Liver (tissue), 8 donors: ENCODE measurements at regions not wholly inside any gene's neighbourhood (a gene's known extent, or its start where the extent isn't known, plus 50 kb on each side); places are given as distances from the start of the nearest gene placed in this dataset.

Experiments used
- DNase-seq: peaks from one replicate; pipeline ENCODE4 v3.0.0-alpha.2; 2017; ENCODE audit warnings: low spot score
- H3K27ac ChIP-seq, 2 donors: one replicate each; pipeline ENCODE4 v1.7.0; 2013; ENCODE audit warnings: inconsistent platforms in 2 of 2, low read length in 2 of 2, control low read depth in 1 of 2, low read depth in 1 of 2, mild to moderate bottlenecking in 1 of 2
- H3K27me3 ChIP-seq, 4 donors: one replicate each; pipeline versions ENCODE4 v1.6.1 to v1.7.0; 2013; ENCODE audit warnings: low read length in 3 of 4, inconsistent platforms in 1 of 4, mild to moderate bottlenecking in 1 of 4, moderate library complexity in 1 of 4; ENCODE audit not compliant: control insufficient read depth in 4 of 4, insufficient read depth in 4 of 4
- H3K36me3 ChIP-seq, 4 donors: one replicate each; pipeline versions ENCODE4 v1.6.1 to v1.7.0; 2013; ENCODE audit warnings: low read length in 3 of 4, mild to moderate bottlenecking in 3 of 4, low read depth in 1 of 4, moderate library complexity in 1 of 4; ENCODE audit not compliant: control insufficient read depth in 4 of 4, insufficient read depth in 3 of 4
- H3K4me1 ChIP-seq, 4 donors: one replicate each; pipeline versions ENCODE4 v1.6.1 to v1.7.0; 2013; ENCODE audit warnings: low read length in 3 of 4, mild to moderate bottlenecking in 3 of 4, moderate library complexity in 1 of 4; ENCODE audit not compliant: control insufficient read depth in 4 of 4, insufficient read depth in 4 of 4
- H3K4me3 ChIP-seq, 3 donors: one replicate each; pipeline versions ENCODE4 v1.6.1 to v1.7.0; 2013; ENCODE audit warnings: low read length in 3 of 3, control low read depth in 1 of 3, low read depth in 1 of 3, mild to moderate bottlenecking in 1 of 3
- H3K9ac ChIP-seq, 2 donors: one replicate each; pipeline ENCODE4 v1.7.0; 2013; ENCODE audit warnings: low read length in 2 of 2, mild to moderate bottlenecking in 2 of 2, moderate library complexity in 2 of 2, control low read depth in 1 of 2, low read depth in 1 of 2
- H3K9me3 ChIP-seq, 4 donors: one replicate each; pipeline versions ENCODE4 v1.6.1 to v1.7.0; 2013; ENCODE audit warnings: low read length in 3 of 4; ENCODE audit not compliant: control insufficient read depth in 4 of 4
- CTCF ChIP-seq: fragments of 150-350 bp; IDR thresholded peaks from 2 replicates; pipeline ENCODE4 v1.5.1; 2017; ENCODE audit warnings: improper control_type of control experiment, low read depth, low read length; ENCODE audit not compliant: missing input control
- EGR1 ChIP-seq, 2 donors: IDR thresholded peaks; 2 replicates each; pipeline ENCODE4 v1.6.1; 2016 to 2018; ENCODE audit warnings: antibody characterized with exemption in 2 of 2, low read depth in 2 of 2
- FOXA1 ChIP-seq: IDR thresholded peaks from 2 replicates; pipeline ENCODE4 v1.6.1; 2016; ENCODE audit warnings: antibody characterized with exemption
- FOXA2 ChIP-seq: IDR thresholded peaks from 2 replicates; pipeline ENCODE4 v1.6.1; 2016; ENCODE audit warnings: antibody characterized with exemption
- GABPA ChIP-seq, 2 donors: IDR thresholded peaks in 1 of 2; conservative IDR thresholded peaks in 1 of 2; 2 replicates each; pipeline ENCODE4 v1.6.1; 2016; ENCODE audit warnings: antibody characterized with exemption in 2 of 2, mild to moderate bottlenecking in 1 of 2, moderate library complexity in 1 of 2
- HNF4A ChIP-seq, 2 donors: conservative IDR thresholded peaks; 2 replicates each; pipeline ENCODE4 v1.6.1; 2016; ENCODE audit warnings: antibody characterized with exemption in 2 of 2, mild to moderate bottlenecking in 2 of 2
- JUND ChIP-seq, 2 donors: IDR thresholded peaks; 2 replicates each; pipeline ENCODE4 v1.6.1; 2016; ENCODE audit warnings: antibody characterized with exemption in 2 of 2
- MAX ChIP-seq: IDR thresholded peaks from 2 replicates; pipeline ENCODE4 v1.6.1; 2016; ENCODE audit warnings: antibody characterized with exemption
- NR2F2 ChIP-seq: IDR thresholded peaks from 2 replicates; pipeline ENCODE4 v1.6.1; 2016; ENCODE audit warnings: antibody characterized with exemption
- RAD21 ChIP-seq, 2 donors: IDR thresholded peaks; 2 replicates each; pipeline ENCODE4 v1.6.1; 2016; ENCODE audit warnings: antibody characterized with exemption in 2 of 2, mild to moderate bottlenecking in 2 of 2
- RXRA ChIP-seq, 2 donors: IDR thresholded peaks; 2 replicates each; pipeline ENCODE4 v1.6.1; 2017 to 2018; ENCODE audit warnings: antibody characterized with exemption in 2 of 2, mild to moderate bottlenecking in 1 of 2
- SP1 ChIP-seq: IDR thresholded peaks from 2 replicates; pipeline ENCODE4 v1.6.1; 2018; ENCODE audit warnings: antibody characterized with exemption, mild to moderate bottlenecking
- TAF1 ChIP-seq: conservative IDR thresholded peaks from 2 replicates; pipeline ENCODE4 v1.6.1; 2016; ENCODE audit warnings: antibody characterized with exemption, mild to moderate bottlenecking
- YY1 ChIP-seq: IDR thresholded peaks from 2 replicates; pipeline ENCODE4 v1.6.1; 2016; ENCODE audit warnings: antibody characterized with exemption, mild to moderate bottlenecking
- ZBTB33 ChIP-seq: IDR thresholded peaks from 2 replicates; pipeline ENCODE4 v1.6.1; 2016; ENCODE audit warnings: antibody characterized with exemption
- WGBS: extraction: QIAGEN DNeasy Blood & Tissue Kit; methylation state at CpG from one replicate; pipeline ENCODE4 v1.1.7; 2013; 5-methylcytosine and 5-hydroxymethylcytosine counted together
- donor health status: healthy.
- donor health status: healthy.
- donor health status: healthy.
- donor health status: healthy.
- donor health status: healthy.

GRCh38 chr11:15757048-15757698 lies 599.2 kb downstream of the SOX6 start:
- Histone ChIP-seq H3K27me3 (no peaks in the 10 kb centered on the region), H3K36me3 (no peaks in the 10 kb centered on the region), H3K4me1 (no peaks in the 10 kb centered on the region), H3K9me3 (peaks cover 0 to 4% (median 0%) of the 10 kb centered on the region in 4 donors), H3K9ac (no peak overlapping the region), H3K27ac (no peak overlapping the region), H3K4me3 (no peak overlapping the region)
- DNase-seq, result no peak
- TF ChIP-seq FOXA2, result no peak
- no peak for TF ChIP-seq HNF4A (conservative IDR thresholded peaks at IDR 0.05)
- no peak for TF ChIP-seq YY1
- no peak for TF ChIP-seq NR2F2
- TF ChIP-seq MAX, result no peak
- TF ChIP-seq FOXA1, result no peak
- TF ChIP-seq RXRA (IDR thresholded peaks at IDR 0.05), result no peak
- no peak for TF ChIP-seq TAF1
- no peak for TF ChIP-seq GABPA (IDR thresholded peaks at IDR 0.05 in 1 of 2, conservative IDR thresholded peaks at IDR 0.05 in 1 of 2)
- no peak for TF ChIP-seq ZBTB33
- WGBS, result 87% methylated on average over 16 of the region's 16 CpGs

GRCh38 chr11:15758857-15759465 lies 597.4 kb downstream of the SOX6 start:
- no peak overlapping the region for H3K9ac ChIP-seq
- WGBS, result 91% methylated on average over 10 of the region's 10 CpGs
- H3K9me3 ChIP-seq, result no peaks in the 10 kb centered on the region
- no peaks in the 10 kb centered on the region for H3K27me3 ChIP-seq
- H3K4me3 ChIP-seq, result no peak overlapping the region
- TF ChIP-seq HNF4A (conservative IDR thresholded peaks at IDR 0.05) (no peak), EGR1 (IDR thresholded peaks at IDR 0.05; ENCODE audit: low read depth in 2 of 2) (no peak), SP1 (no peak), GABPA (IDR thresholded peaks at IDR 0.05 in 1 of 2, conservative IDR thresholded peaks at IDR 0.05 in 1 of 2) (no peak), NR2F2 (no peak), MAX (no peak), RXRA (IDR thresholded peaks at IDR 0.05) (no peak), CTCF (no peak), JUND (IDR thresholded peaks at IDR 0.05) (no peak), RAD21 (IDR thresholded peaks at IDR 0.05) (no peak), YY1 (no peak), TAF1 (no peak), FOXA2 (no peak)
- DNase-seq, result no peak
- H3K4me1 ChIP-seq, result no peaks in the 10 kb centered on the region
- no peaks in the 10 kb centered on the region for H3K36me3 ChIP-seq
- no peak overlapping the region for H3K27ac ChIP-seq
